ENCODE measurements at regions not wholly inside any gene's neighbourhood (a gene's known extent, or its start where the extent isn't known, plus 50 kb on each side); places are given as distances from the start of the nearest gene placed in this dataset.
A peak's percentile ranks its signal among the peaks of the same experiment; 100 is the strongest.
"Not testable (repeated sequence)": the region's sequence is repeated elsewhere in the genome, so short reads cannot be mapped to it uniquely, and the experiment has no call there.

DNA sequence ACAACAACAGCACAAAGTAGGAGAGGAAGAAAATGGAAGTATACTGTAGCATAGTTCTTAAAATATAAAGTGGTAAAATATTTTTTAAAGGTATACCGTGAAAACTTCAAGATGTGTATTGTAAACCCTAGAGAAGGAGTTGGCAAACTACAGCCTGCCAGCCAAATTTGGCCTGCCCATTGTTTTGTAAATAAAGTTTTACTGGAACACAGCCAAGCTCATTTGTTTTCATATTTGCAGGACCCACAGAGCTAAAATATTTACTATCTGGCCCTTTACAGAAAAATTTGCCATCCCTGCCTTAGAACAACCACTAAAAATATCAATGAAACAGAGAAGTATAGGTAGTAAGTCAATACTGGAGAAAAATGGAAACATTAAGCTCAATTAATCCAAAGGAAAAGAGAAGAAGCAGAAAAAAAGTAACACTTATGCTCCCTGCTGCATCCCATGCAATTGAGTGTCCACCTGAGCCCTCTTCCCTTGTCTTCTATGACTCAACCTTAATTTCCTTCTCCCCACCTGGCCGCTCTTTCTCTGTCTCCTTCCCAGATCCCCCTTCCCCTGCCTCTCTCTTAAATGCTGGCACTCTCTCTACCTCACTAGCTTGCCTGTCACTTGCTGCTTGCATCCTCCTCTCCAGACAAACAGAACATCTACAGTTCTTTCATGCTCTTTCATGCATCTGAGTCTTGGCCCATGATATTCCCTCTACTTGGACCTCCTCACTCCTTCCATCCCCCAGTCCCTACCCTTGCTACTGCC, 50.6 kb upstream of the FER start:
- no peak for DNase-seq

DNA sequence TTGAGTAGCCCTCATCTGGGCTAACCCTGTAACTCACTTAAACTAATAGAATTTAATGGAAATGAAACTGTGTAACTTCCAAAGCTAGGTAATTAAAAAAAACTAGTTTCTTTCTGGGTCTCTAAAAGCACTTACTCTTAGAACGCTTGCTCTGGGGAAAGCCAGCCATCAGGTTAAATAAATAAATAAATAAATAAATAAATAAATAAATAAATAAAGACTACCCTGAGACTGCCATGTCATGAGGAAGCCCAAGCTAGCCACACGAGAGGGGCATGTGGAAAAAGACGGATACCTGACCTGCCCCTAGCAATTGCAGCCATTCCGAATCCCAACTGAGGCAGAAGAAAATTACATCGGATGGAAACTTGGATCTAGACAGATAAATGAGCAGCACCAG, 51.3 kb upstream of the FER start:
- DNase-seq, result no peak

DNA sequence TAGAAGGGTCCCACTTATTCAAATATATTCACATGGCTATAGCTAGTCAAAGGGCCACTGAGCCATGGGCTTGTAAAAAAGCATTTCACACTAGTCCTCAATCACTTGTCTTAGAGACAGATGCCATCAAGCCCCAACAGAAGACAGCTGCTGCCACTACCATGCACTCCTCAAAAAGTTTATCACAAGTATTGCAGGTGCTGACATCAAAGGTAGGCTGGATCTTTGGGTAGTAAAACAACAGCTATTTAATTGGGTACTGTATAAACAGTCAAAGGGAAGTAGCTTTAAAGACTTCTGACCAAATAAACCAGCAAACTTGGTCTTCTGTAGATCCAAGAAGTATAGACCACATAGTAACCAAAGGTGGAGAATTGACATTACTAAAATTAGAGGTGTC, 59.2 kb upstream of the FER start:
- no peak for DNase-seq

DNA sequence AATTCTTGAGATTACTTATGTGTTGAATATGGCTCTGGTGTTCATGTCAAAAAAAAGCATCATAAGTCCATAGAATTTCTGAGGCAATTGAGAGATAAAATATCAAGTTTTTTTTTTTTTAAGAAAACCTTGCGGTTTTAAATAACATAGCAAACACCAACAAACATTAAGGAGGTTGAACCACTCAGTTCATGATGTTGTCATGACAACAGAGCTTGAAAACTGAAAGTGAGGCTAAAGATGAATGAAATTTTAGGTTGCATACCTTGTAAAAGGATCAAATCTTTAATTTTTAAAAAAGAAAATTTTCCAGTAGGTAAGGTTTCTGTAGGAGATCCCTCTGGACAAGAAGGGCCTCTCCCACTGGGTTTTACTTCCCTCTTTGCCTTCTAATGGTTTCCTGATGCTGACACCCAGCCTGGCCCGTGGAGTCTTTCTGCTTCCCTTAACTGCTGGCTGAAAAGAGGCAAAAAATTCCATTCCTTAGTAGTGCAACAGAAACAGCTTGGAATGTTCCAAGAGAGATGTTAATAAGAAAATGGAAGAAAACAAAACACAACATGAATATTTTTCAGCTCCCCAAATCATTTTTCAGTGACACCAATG, 60.0 kb upstream of the FER start:
- DNase-seq, result peak in 1 of 2 experiments; percentile 35

DNA sequence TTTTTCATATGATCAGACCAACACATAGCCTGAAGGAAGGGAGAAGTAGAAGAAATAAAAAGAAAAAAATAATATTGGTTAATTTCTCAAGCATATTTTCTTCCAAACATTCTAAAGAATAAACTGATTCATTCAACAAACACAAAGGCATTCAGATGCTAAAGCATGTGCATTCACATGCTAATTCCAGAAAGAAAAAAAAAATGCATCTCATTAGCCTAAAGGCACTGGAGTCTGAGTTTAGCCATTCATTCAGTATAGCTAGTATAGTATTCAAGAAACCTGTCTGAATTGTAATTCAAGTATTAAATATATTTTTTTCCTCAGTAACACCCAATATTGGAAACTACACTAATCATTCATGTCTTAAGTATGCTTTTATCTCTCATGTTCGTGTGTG, 61.0 kb upstream of the FER start:
- no peak for DNase-seq

- DNase-seq, result not testable (repeated sequence)
Observed at GRCh38 chr5:108685448-108686216, 62.1 kb upstream of the FER start.

DNA sequence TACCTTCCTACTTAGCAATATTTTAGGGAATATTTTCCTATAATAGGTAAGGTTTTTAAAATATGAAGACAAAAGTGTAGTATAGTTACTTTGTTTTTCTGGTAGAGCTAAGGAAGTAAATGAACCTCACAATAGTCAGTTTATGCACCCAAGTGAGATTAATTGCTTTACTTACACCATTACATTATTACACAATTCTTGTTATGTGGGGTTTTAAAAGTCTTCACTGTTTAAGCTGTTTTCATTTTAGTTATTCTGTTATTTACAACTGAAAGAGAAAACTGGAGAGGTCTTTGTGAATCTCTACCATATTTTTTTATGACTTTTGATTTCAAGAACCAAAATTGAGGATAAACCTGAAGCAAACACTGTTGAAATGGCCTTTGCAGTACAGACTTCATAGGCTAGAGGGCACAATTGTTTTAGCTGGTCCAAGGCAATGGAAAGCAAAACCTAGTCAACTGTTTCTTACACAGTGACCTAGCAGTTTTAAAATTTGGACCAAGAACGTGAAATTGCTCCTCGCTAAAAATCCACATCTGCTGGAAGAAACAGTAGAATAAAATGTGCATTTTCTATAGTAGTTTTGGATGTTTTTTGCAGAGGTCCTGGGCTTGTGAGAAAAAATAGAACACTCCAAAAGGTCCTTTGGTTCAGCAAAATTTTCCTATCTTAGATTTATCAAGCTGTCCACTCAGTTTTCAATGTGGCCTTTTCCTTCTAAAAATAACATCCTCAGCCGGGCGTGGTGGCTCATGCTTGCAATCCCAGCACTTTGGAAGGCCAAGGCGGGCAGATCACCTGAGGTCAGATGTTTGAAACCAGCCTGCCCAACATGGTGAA, 66.4 kb upstream of the FER start:
- DNase-seq, result peak; percentile 81 to 88

GRCh38 chr5:108678091-108678490, 69.6 kb upstream of the FER start:
- no peak for DNase-seq

GRCh38 chr5:108675736-108676135, 72.0 kb upstream of the FER start:
- DNase-seq, result no peak

DNA sequence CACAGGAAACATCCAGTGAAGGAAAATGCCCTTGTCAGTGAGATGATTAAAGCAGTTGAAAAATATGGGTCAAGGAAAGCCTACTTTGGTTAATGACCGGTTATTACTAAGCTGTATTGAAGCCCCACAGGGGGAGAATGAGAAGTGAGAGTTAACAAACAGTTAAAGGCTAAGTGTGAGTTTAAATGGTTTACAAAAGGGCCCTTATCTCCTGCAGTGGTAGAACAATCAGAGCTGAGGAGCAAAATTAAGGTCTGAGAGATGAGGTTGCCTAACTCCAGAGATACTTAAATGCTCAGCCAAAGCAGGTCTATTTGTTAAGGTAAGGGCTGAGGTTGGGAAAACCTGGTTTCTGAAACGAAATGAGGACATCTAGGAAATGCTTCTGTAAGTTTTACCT, 75.1 kb upstream of the FER start:
- no peak for DNase-seq

DNA sequence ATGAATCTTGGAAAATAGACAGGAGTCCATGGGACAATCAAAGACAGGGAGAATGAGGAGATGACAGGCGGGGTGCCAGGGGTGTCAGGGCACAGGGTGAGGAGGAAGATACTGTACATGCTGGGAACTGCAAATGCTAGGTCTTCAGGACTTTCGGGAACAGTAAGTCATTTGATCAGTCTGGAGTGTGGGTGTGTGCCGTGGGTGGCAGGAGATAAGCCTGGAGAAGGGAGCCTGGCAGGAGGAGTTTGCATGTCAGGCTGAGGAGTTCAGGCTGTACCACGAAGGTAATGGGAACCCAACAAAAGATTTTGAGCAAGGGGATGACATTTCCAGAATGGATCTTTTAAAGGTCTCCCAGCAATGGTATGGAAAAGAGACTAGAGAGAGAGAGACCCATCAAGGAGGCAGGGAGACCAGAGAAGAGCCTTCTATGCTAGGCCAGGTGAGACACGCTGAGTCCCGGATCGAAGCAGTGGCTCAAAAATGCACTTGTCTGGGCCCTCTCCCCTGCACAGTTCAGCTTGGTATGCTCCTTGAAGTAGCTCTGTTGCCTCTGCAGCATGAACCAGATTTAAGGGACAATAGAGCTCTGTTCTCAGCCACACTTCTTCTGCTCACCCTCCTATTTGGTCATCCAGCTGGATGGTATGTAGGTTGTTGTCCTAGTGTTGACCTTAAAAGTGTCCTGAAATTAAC, 77.0 kb upstream of the FER start:
- no peak for DNase-seq

DNA sequence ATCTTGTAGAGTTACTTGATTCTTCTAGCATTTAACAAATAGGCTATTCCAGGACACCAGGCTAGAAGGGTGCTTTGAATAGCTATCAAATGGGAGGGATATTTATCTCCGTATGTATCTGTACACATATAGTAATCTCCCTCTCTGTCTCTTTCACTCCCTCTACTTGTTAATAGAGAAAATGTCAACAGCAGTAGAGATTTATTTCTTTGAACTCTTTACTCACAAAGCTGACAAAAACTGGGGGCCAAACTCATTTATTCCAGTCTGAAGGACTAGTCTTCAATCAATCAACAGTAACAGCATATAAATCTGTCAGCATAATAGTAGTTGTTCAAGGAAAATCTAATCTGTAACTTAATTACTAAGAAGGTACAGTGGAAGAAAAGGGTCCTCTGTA, 78.2 kb upstream of the FER start:
- DNase-seq, result no peak

DNA sequence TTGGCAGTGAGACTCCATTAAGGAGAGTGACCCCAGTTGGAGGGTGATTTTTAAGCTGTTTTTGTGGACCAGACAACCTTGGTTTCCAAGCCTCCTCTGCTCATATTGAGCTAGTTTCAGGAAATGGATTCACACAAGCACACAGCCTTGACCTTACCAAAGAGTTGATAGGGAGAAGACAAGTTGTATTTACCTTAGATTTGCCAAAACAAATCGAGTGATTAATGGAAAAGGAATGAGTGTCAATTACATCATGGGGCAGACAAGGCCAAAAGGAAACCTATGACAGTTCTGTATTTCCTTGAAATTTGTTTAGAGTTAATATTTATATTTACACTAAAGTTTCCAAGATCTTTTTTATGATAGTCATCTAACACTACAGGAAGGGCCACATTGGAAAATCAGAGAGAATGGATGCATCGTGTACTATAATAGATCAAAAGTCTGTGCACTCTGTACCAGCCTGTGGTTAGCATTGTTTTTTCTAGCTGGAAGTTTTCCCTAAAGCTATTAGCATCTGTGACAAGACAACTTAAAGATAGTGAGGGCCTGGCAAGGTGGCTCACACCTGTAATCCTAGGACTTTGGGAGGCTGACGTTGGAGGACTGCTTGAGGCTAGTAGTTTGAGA, 86.0 kb upstream of the FER start:
- no peak for DNase-seq

GRCh38 chr5:108661024-108661423, 86.7 kb upstream of the FER start:
- DNase-seq, result no peak

DNA sequence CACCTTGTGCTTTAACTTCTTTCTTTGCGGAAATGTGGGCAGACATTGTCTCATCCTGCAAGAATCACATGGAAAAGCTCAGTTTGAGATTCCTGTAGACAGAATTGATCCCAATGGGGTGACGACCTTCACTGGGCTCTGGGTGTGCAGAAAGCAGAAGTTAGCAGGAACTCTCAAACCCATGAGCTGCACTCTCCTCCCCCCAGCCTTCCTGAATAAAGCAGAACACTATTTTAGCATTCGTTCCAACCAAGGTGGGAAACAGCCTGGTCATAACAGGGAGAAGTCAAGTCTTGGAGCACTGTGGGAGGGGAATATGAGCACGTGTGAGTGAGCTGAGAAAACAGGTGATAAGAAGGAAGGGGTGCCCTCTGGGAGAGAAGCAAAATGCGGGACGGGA, 87.4 kb upstream of the FER start:
- DNase-seq, result peak in 1 of 2 experiments; percentile 14

GRCh38 chr5:108659531-108659930, 88.2 kb upstream of the FER start:
- no peak for DNase-seq

DNA sequence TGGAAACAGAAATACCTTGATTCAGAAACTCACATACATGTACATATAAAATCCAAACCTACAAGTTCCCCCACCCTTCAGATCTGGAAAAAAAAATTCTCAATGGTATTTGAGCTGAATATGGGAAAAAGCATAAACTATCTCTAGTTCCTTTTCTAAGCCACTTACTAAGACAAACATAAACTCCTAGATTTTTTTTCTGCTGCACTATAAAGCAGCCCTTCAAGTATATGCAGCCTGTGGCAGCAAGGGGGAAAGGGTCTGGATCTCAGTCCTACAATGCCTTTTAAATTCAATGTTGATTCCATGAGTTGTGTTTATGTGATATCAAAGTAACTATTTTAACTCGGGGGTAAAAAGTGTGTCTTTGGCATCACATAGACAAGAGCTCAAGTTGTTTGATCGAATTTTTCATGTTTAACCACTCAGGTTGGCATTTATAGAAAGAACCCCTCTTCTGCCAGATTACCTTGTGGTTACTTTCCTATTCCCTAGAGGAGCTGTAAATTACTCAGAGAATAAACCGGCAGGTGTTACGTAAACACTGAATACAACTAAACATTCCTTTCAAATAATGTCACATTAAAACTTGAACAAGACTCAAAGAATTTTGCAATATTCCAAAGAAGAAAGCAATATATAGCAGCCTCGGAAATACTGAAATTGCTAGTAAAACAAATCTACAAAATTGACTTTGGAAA, 91.8 kb upstream of the FER start:
- DNase-seq, result no peak

DNA sequence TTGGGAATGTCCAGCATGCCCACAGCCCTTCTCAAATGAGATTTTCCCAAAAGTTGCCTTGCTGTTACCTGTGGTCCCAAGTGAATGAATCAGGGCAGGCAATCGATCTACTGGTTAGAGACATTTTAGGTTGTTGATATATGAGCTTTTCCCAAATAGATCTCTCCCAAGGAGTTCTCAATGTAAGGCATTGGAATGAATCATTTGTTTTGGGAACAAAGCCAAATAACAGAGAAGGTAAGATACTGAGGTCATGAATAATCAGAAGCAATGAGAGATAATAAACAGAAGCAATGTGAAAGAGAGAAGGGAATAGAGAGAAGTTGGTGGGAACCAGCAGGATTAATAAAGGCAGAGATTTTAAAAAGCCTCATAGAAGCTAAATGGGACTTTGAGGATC, 93.6 kb upstream of the FER start:
- no peak for DNase-seq

- DNase-seq, result no peak
Observed at GRCh38 chr5:108653201-108653600, 94.5 kb upstream of the FER start.

DNA sequence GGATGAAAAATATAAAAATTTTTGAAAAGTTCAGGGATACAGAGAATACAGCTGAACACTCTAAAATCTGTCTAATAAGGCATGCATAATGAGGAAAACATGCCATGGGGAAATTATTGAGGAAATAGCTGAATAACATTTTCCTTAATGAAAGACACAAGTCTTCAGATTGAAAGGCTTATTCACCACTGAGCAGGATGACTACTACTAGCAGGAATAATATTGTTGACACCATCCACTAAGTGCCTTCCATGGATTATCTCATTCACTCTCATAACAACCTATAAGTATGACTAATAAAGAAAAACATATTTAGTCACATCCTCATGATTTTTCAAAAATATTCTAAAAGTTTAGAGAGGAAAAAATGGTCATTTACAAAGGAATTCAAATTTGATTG, 96.7 kb upstream of the FER start:
- DNase-seq, result no peak

DNA sequence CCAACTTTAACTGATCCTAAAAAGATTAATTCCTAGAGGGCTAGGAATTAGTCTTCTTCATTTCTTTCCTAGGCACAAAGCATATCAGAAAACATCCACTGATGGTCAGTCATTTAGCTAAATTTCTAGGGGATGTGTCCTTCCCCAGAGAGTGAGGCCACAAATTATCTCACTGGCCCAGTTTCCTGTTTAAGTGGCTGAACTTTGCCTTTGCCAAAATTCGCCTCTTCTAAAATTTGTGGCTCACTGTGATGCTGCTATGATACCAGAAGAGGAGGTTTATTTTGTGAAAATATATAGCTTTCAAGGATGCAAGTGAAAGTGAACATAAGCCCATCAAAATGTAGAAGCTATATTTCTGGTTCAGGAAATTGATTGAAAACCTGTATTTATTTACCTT, 98.1 kb upstream of the FER start:
- no peak for DNase-seq
